Activated T-helper 1 cell treated with Interleukin-2 at 50 U/mL for 16 hours (primary cell): ENCODE measurements at regions not wholly inside any gene's neighbourhood (a gene's known extent, or its start where the extent isn't known, plus 50 kb on each side); places are given as distances from the start of the nearest gene placed in this dataset.
"Not testable (repeated sequence)": the region's sequence is repeated elsewhere in the genome, so short reads cannot be mapped to it uniquely, and the experiment has no call there.

Experiments used
- DNase-seq: peaks from one replicate; pipeline ENCODE4 v3.0.0-alpha.2; 2020; ENCODE audit warnings: low read depth

GRCh38 chr2:195458936-195459335 is 198.1 kb upstream of the SLC39A10 start:
- DNase-seq = no peak

DNA sequence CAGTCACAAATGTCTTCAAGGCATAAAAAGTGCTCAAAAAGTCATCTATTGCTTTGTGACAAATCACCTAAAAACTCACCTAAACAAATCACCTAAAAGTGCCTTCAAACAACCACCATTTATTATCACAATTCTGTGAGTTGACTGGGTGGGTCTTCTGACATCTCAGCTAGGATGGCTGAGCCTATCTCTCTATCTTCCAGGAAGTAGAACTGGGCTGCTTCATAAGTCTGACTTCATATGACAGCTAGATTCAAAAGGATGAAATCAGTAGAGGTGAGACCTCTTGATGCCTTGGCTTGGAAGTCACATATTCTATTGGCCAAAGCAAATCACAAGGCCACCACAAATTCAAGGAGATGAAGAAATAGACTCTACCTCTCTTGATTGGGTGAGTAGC is 199.2 kb upstream of the SLC39A10 start:
- DNase-seq = no peak

DNA sequence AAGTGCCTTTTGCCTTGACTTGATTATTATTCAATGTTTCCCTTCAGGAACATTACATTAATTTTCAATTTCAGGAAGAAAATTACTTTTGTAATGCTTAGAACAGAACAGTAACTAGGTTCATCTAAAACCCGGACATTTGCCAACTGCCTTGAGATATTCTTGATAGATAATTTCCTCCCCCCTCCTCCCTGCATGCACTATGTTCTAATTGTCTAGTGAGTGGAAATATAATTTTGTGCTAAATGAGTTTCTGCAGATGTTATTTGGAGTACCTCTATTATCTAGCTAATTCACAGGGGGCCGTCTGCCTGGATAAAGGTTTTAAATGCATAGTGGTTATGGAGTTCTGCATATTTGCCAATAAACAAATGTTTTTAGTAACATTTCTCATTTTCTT is 200.3 kb upstream of the SLC39A10 start:
- no peak for DNase-seq

DNA sequence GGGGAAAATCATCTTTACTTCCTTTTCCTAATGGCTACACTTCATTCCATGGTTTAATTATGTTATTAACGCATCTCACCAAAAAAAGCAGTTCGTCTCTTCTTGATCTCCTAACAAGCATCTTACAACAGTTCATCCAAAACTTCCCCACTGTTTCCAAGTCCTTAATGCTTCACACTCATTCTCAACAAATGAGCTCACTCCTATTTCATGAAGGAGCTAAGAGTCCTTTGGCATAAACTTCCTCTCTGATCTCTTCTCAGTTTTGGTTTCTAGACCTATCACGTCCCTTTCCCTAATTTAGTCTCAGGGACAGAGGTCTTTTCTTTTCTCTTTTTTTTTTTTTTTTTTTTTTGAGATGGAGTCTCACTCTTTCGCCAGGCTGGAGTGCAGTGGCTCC is 205.9 kb upstream of the SLC39A10 start:
- no peak for DNase-seq

- DNase-seq = no peak
These were observed 206.4 kb upstream of the SLC39A10 start for GRCh38 chr2:195450552-195451113.

GRCh38 chr2:195447323-195447975 is 209.6 kb upstream of the SLC39A10 start:
- DNase-seq = no peak

GRCh38 chr2:195445639-195446038 is 211.4 kb upstream of the SLC39A10 start:
- DNase-seq = no peak

- no peak for DNase-seq
These were observed 213.1 kb upstream of the SLC39A10 start for GRCh38 chr2:195443926-195444325.

DNA sequence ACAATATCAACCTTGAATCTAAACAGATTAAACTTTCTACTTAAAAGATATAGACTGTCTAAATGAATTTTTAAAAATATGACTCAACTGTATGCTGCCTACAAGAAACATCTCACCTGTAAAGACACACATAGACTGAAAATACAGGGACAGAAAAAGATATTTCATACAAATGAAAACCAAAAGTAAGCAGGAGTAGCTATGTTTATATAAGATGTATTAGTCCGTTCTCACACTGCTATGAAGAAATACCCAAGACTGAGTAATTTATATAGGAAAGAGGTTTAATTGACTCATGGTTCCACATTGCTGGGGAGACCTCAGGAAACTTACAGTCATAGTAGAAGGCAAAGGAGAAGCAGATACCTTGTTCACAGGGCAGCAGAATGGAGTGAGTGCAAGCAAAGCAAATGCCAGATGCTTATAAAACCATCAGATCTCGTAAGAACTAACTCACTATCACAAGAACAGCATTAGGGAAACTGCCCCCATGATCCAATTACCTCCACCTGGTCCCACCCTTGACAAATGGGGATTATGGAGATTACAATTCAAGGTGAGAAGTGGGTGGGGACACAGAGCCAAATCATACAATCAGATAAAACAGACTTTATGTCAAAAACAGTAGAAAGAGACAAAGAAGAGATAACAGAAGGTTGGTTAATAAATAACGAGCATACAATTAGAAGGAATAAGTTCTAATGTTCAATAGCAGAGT is 214.4 kb upstream of the SLC39A10 start:
- DNase-seq = no peak

GRCh38 chr2:195438692-195439091 is 218.3 kb upstream of the SLC39A10 start:
- no peak for DNase-seq

DNA sequence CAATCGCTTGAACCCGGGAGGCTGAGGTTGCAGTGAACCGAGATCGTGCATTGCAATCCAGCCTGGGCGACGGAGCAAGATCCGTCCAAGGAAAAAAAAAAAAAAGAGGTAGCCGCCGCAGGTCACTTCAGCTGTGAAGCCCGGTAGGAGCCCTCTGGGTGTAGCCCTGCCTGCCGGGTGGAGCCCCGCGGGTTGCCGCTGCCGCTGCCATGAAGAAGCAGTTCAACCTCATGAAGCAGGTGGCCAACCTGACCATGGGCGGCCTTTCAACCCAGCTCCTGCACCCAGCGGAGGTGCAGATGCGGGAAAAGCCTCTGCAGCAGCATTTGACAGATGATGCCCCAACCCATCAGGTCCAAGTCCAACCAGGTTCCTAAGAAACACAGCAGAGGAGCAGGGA is 219.5 kb upstream of the SLC39A10 start:
- no peak for DNase-seq

DNA sequence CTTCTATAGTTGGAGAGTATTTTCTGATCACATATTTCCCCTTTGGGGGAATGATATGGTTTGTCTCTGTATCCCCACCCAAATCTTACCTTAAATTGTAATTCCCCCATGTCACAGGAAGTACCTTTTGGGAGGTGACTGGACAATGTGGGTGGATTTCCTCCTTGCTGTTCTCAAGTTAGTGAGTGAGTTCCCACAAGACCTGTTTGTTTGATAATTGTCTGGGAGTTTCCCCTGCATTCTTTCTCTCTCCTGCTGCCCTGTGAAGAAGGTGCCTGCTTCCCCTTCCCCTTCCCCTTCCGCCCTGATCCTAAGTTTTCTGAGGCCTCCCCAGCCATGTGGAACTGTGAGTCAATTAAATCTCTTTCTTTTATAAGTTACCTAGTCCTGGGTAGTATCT is 222.7 kb upstream of the SLC39A10 start:
- DNase-seq = no peak

DNA sequence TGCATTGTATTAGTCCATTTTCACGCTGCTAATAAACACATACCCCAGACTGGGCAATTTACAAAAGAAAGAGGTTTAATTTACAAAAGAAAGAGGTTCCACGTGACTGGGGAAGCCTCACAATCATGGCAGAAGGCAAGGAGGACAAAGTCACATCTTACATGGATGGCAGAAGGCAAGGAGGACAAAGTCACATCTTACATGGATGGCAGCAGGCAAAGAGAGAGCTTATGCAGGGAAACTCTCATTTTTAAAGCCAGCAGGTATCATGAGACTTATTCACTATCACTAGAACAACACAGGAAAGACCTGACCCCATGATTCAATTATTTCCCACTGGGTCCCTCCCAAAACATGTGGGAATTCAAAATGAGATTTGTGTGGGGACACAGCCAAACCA is 223.3 kb upstream of the SLC39A10 start:
- DNase-seq = not testable (repeated sequence)

DNA sequence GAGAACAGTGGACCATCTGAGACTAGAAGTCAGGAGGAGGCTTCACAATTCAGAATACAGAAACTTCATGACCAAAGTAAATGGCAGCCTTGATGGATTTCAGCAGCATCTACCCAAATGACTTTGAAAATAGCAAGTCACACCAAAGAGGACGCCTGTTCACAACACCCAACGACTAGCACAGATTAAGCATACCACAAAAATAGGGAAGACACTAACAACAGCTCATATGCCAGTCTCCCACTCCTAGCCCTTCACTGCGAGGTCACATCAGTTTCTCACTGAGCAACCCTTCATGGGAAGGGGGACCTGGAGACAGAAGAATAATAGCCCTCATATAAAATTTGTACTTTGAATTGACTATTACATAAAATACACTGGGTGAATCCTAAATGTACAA is 228.4 kb upstream of the SLC39A10 start:
- no peak for DNase-seq

DNA sequence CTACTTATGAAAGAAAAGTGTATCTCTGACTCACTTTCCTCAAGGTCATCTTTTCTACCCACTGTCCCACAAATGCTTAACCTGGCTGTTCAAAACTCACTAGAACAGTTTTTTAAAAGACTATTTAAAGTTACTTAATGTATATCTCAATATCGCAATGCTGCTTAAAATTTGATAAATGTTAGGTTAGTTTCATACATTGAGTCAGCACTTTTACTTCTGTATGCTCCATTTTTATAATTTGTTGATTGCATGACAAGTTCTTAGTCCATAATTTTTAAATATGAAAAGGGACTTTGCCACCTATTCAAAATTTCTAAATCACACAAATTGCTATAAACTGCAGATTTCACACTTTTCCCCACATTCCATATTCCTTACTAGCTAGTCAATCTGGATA is 231.7 kb upstream of the SLC39A10 start:
- no peak for DNase-seq

GRCh38 chr2:195419033-195419432 is 238.0 kb upstream of the SLC39A10 start:
- DNase-seq = no peak

GRCh38 chr2:195414537-195415100 is 242.4 kb upstream of the SLC39A10 start:
- DNase-seq = no peak

DNA sequence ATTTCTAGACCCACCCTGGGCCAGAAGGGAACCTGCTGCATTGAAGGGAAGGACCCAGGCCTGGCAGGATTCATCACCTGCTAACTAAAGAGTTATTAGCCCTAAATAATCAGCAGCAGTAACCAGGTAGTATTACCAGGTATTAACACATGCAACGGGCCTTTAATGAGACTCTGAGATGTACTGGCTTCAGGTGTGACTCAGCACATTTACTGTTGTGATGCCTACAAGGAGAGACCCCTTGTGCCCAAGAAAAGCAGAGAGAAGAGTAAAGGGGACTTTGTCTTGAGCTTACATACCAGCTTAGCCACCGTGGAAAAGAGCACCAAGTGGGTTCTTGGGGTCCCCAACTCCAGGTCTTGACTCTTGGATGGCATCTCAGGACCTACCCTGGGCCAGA is 243.1 kb upstream of the SLC39A10 start:
- no peak for DNase-seq

DNA sequence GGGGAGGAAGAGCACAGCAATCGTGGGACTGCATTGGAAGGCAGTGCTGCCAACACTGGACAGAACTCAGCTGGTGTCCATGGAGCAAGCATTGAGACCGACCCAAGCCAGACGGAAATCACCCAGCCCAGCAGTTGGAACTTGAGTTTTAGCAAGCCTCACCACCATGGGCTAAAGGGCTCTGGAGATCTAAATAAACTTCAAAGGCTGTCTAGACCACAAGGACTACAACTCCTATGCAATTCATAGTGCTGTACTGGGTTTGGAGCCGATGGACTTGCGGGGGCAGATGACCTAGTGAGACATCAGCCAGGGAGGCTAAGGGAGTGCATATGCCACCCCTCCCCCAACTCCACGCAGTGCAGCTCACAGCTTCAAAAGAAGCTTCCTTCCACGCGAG is 243.6 kb upstream of the SLC39A10 start:
- DNase-seq = no peak

DNA sequence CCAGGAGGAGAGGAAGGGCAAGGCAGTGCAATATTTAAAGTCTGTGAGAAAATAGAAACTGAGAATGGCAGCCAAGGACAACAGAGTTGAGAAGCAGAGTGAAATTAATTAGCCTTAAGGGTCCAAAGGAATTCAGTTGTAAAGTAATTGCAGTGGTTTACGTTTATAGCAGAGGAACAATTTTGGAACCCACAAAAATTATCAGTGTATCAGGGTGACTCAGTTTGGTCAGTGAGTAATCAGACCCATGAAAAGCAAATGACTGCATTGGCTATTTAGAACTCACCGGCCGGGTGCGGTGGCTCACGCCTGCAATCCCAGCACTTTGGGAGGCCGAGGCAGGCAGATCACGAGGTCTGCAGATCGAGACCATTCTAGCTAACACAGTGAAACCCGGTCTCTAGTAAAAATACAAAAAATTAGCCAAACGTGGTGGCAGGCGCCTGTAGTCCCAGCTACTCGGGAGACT is 245.8 kb upstream of the SLC39A10 start:
- DNase-seq = no peak

GRCh38 chr2:195410074-195410671 is 246.9 kb upstream of the SLC39A10 start:
- DNase-seq = no peak

GRCh38 chr2:195408811-195409210 is 248.2 kb upstream of the SLC39A10 start:
- DNase-seq = no peak

DNA sequence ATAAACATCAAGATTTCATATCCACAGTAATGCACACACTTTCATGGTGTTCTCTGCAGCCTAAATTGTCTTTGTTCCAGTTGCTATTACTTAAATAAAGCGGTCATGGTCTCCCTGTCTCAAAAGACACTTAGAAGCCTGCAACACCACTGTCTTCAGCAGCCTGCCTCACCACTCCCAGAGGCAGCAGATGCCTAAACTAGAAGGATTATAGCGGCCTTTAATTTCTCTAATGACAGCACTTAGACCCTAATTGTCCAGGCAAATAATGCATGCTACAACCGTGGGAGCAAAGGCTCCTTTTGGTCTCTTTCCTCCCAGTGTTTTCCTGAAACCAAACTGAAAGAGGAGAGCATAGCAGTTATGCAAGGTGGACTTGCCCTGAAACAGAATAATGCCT is 248.8 kb upstream of the SLC39A10 start:
- DNase-seq = no peak
